ENCODE measurements at regions not wholly inside any gene's neighbourhood (a gene's known extent, or its start where the extent isn't known, plus 50 kb on each side); places are given as distances from the start of the nearest gene placed in this dataset.
"Not testable (repeated sequence)": the region's sequence is repeated elsewhere in the genome, so short reads cannot be mapped to it uniquely, and the experiment has no call there.

DNA sequence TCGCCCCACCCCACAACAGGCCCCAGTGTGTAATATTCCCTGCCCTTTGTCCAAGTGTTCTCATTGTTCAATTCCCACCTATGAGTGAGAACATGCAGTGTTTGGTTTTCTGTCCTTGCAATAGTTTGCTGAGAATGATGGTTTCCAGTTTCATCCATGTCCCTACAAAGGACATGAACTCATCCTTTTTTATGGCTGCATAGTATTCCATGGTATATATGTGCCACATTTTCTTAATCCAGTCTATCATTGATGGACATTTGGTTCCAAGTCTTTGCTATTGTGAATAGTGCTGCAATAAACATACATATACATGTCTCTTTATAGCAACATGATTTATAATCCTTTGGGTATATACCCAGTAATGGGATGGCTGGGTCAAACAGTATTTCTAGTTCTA lies 132.7 kb downstream of the SNX10 start:
- TF ChIP-seq, protein P1, sequence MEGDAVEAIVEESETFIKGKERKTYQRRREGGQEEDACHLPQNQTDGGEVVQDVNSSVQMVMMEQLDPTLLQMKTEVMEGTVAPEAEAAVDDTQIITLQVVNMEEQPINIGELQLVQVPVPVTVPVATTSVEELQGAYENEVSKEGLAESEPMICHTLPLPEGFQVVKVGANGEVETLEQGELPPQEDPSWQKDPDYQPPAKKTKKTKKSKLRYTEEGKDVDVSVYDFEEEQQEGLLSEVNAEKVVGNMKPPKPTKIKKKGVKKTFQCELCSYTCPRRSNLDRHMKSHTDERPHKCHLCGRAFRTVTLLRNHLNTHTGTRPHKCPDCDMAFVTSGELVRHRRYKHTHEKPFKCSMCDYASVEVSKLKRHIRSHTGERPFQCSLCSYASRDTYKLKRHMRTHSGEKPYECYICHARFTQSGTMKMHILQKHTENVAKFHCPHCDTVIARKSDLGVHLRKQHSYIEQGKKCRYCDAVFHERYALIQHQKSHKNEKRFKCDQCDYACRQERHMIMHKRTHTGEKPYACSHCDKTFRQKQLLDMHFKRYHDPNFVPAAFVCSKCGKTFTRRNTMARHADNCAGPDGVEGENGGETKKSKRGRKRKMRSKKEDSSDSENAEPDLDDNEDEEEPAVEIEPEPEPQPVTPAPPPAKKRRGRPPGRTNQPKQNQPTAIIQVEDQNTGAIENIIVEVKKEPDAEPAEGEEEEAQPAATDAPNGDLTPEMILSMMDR (conservative IDR thresholded peaks at IDR 0.05), result not testable (repeated sequence)
- TF ChIP-seq EZH2 (IDR thresholded peaks at IDR 0.05; ENCODE audit: low read depth), result not testable (repeated sequence)
